DMS114 treated with DMSO at 0.1 percent for 48 hours (cell line): ENCODE measurements at regions not wholly inside any gene's neighbourhood (a gene's known extent, or its start where the extent isn't known, plus 50 kb on each side); places are given as distances from the start of the nearest gene placed in this dataset.

Experiments
- DNase-seq: peaks from one replicate; lab custom pipeline; 2025; ENCODE audit not compliant: unreplicated experiment; lab: John Stamatoyannopoulos, UW

DNA sequence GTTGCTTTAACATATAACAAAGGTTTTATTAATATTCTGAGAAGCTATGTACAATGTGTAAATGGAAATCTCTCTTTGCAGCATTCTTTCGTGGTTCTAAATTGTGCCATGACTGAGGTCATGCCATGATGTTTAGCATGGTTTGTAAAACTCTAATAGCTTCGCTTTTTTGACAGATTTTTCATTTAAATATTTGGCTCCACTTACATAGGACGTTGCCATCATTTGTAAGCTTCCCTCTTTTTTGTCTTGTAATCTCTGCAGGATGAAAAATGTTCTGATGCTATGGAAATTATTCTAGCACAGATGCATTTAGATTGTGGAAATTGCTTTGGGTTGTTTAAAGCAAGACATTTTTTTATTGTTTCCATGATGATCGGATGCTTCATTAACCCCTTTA, 1054.8 kb downstream of the MAT2B start:
- no peak for DNase-seq

GRCh38 chr5:164561933-164562872, 1056.8 kb downstream of the MAT2B start:
- DNase-seq: no peak

DNA sequence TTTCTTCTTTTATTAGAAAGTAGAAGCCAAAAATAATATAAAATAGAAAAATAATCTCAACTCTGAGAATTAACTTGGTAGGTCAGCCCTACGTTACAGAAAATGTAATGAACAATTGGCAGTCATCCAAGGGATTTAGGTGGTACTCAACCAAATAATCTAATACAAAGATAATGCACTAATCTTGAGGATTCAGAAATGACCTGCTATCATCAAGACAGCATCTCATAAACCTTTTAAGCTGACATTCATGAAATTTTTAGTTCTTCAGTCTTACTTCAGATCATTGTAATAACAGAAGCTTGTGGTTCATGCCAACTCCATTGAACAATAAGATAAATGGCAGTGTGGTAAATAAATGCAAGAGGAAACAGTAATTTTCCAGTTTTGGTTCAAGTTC, 1058.0 kb downstream of the MAT2B start:
- no peak for DNase-seq

DNA sequence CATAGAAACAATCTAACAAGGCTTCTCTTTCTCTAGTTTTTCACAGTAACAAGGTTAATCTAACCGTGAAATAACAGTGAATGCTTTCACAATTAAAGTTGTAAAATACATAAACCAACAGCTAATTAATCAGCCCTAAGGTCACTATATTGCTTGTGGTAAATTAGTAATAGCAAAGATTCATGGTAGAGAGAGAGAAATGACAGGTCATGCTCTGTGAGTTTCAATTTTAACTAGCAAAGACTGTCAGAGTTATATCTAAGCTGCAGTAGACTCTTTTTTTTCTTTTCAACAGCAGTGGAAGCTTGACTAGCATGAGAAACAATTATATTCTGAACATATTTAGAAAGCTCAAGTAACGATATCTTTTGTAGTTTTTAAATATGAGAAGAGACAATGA, 1068.0 kb downstream of the MAT2B start:
- DNase-seq: no peak

DNA sequence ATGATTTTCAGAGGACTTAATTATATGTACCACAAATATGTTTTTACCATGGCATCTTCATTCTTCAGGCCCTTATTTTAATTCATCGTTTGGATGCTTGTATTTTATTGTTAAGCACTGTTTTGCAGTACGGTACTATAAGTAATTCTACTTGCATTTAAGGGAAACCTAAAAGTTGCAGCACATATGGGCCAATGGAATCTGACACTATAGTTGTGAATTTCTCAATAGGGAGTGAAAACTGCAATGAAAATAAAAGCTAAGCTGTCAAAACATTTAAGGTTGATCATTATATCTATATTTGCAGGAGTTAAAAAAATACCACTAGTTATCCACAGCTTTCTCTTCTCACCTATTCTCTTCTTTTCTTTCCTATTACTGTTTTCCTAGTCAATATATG, 1071.8 kb downstream of the MAT2B start:
- DNase-seq: no peak

GRCh38 chr5:164577742-164578141, 1072.3 kb downstream of the MAT2B start:
- DNase-seq: no peak

DNA sequence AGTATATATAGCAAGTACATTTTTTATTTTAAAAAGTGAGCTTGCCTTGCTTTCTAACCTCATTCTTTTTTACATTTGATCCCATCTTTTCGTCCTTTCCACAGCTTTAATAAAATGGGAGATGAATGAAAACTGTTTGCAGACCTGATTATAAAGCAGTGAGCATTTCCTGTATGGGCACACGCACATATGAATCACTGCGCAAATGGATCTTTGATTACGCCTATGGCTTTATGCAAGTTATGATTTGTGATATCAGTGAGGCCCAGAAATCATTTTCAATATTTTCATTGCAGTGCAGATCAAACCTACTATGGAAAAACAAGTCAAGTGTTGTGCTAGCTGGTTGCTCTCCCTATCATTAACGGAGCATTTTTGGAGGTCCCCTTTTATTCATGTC, 1073.0 kb downstream of the MAT2B start:
- DNase-seq: no peak

- DNase-seq: no peak
Observed at GRCh38 chr5:164578911-164579310, 1073.5 kb downstream of the MAT2B start.

GRCh38 chr5:164580155-164580554, 1074.7 kb downstream of the MAT2B start:
- no peak for DNase-seq

DNA sequence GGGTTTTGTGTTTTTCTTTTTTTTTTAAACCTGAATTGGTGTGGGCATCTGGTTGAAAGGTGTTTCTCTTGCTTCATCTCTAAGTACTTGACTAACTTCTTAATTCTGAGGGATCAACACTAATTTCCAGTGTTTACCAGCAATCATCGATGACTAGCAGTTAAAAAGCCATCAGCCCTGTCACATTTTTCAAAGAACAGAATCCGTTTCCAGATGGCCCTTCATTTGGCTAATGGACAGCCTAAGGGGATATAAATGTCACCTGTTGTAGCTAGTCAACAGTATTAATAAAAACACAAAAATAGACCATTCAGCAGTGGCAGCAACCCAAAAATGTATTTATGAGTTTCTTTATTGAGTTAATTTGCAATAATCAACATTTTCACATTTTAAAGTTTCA, 1076.5 kb downstream of the MAT2B start:
- no peak for DNase-seq

DNA sequence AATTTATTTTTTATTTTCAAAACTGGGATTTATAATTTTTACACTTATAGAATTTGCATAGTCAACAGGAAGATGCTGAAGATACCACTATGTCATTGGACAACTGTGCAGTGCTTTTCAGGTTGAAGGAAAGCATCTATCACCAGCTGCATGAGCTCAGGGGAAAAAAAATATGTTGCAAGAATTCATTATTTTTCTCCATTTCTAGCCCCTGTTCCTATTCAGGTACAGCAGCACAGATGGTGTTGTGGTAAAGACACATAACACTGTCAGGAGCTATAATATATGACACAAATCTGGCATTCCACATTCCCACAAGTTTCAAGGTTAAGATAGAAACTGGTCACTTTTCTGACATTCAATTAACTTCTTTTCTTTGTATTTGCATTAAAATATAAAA, 1088.6 kb downstream of the MAT2B start:
- DNase-seq: no peak

GRCh38 chr5:164597293-164597900, 1092.0 kb downstream of the MAT2B start:
- no peak for DNase-seq

DNA sequence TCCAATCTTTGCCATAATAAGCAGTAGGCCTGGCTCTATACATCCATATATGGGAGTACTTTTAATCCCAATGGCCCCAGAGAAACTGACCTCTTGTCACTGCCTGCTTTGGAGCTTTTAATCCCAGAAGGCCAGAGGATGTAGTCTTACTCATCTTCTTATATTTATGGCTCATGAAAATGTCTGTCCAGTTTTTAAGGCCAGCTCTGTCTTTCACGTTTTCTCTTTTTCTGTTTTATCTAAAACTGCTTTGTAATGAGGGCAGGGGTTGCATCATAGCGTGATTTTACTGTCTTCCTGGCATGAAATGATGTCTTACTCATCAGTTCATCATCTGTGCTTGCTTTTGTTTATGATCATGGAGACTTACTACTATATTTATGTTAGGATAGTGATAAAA, 1094.9 kb downstream of the MAT2B start:
- no peak for DNase-seq

DNA sequence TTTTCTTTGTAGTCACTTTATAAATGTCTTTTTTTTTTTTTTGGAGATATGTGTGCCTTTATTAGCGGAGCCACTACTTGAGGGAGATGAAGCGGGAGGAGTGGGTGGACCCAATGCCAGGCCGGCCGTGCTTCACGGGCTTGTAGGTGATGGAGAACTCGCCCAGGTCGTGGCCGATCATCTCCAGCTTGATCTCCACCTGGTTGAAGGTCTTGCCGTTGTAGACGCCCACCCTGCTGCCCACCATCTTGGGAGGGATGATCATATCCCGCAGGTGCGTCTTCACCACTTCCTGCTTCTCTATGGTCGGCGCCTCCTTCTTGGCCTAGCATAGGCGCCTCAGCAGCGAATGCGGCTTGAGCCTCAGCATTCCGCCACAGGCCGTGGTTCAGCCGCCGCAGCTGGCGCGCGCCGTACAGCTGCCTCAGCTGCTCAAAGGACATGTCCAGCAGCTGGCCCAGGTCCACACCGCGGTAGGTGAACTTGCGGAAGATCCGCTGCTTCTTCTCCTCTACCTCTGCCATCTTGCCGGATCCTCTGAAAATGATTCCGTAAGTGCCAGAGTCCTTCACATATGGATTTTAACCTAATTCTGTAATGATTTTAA, 1095.6 kb downstream of the MAT2B start:
- no peak for DNase-seq

GRCh38 chr5:164608507-164608906, 1103.1 kb downstream of the MAT2B start:
- DNase-seq: no peak

DNA sequence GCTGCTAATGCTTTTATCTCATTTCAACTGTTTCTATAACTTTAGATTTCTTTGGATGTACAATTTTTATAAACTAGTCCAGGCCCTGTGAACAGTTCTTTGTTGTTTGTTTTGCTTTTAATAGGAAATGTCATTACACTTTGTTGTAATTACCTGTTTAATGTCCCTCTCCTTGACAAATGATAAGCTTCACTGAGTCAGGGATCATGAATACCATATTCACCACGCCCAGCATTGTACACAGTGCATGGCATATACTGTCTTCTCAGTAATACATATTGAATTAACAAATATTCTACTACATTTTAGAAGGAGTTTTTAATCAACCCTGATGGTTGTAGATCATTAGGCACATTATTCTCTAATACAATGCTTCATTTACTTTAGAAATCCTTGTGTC, 1105.0 kb downstream of the MAT2B start:
- no peak for DNase-seq

GRCh38 chr5:164614707-164615106, 1109.3 kb downstream of the MAT2B start:
- DNase-seq: no peak

DNA sequence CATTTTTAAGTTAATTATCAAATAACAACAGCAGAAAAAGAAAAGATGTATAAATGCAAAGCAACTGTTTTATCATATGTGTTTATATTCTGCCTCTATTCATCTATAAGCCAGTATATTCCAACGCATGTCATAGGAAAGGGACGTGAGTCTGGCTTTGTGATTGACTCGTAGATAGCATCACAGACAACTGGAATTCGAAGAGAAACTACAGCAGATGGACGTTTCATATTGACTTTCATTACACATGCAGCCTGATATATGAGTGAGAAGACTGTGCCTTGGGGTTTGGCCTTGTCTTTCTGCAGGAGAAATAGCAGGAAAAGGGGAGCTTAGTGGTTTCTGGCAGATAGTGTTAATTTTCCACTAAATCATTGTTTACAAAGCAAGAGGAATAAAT, 1111.9 kb downstream of the MAT2B start:
- no peak for DNase-seq

DNA sequence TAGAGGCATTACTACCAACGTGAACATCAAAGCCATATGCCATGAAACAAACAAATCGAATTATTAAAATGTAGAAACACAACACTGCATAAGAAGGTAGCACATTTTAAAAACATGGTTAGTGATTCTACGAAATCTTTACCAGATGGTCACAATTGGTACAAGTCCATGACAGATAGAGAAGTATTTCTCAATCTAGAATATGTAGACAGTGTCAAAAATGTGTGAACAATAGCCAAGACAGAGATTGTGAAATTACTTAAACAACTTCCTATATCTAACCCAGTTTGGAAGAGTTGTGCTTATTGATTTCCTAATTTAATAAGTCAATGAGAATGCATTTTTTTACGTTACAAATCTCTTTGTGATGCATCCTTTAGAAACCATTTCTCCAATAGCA, 1121.6 kb downstream of the MAT2B start:
- DNase-seq: no peak

DNA sequence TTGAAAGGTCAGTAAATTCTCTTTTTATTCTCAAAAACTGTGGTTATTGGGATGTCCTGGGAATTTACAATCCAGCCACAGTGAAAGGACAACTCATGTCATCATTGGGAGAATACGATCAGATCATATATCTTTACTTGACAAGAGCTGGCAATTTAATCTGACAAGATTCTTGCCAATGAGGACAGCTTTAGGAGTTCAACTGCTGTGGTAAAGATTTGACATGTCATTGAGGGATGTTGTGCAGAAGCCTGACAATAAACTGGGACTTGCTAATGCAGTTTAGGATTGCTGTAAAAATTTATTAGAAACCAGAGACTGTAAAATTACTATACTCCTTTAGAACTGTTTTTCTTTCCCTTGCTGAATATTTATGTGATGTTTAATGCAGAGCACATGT, 1131.0 kb downstream of the MAT2B start:
- DNase-seq: no peak

- DNase-seq: no peak
Observed at GRCh38 chr5:164637931-164638521, 1132.6 kb downstream of the MAT2B start.

- no peak for DNase-seq
Observed at GRCh38 chr5:164649266-164649665, 1143.8 kb downstream of the MAT2B start.
